ENCODE measurements at regions not wholly inside any gene's neighbourhood (a gene's known extent, or its start where the extent isn't known, plus 50 kb on each side); places are given as distances from the start of the nearest gene placed in this dataset.

GRCh38 chr18:10290638-10291235 is 163.7 kb upstream of the APCDD1 start:
- no peak for DNase-seq (ENCODE audit: low read depth, low spot score)

GRCh38 chr18:10291568-10291981 is 162.9 kb upstream of the APCDD1 start:
- Histone ChIP-seq H2AFZ (ENCODE audit: control insufficient read depth, low read length) (no peak overlapping the region), H3K27ac (ENCODE audit: control insufficient read depth, insufficient read depth, low read length) (no peak overlapping the region), H3K79me2 (ENCODE audit: control insufficient read depth, insufficient read depth, low read length) (no peaks in the 10 kb centered on the region), H3K9me3 (ENCODE audit: control insufficient read depth, low read depth, low read length) (no peaks in the 10 kb centered on the region), H3K4me1 (ENCODE audit: control insufficient read depth, extremely low read depth, insufficient read depth, low read length) (peaks cover 5% of the 10 kb centered on the region), H3K9ac (ENCODE audit: control insufficient read depth, extremely low read depth, insufficient read depth, low read length) (no peak overlapping the region), H3K4me2 (ENCODE audit: control insufficient read depth, extremely low read depth, insufficient read depth, low read depth, low read length) (no peak overlapping the region), H3K27me3 (ENCODE audit: control insufficient read depth, extremely low read depth, insufficient read depth, low read length) (no peaks in the 10 kb centered on the region), H4K20me1 (ENCODE audit: control insufficient read depth, extremely low read depth, insufficient read depth, low read length) (no peaks in the 10 kb centered on the region), H3K4me3 (ENCODE audit: control insufficient read depth in 2 of 3, extremely low read depth in 1 of 3, insufficient read depth in 2 of 3, low read depth in 1 of 3, low read length in 3 of 3) (no peak overlapping the region), H3K9me1 (ENCODE audit: control insufficient read depth, extremely low read depth, insufficient read depth, low read length) (no peaks in the 10 kb centered on the region), H3K36me3 (ENCODE audit: control insufficient read depth in 2 of 2, extremely low read depth in 1 of 2, insufficient read depth in 2 of 2, low read length in 2 of 2) (no peaks in the 10 kb centered on the region)
- DNase-seq (ENCODE audit: low read depth, low spot score): no peak
- TF ChIP-seq CTCF (optimal IDR thresholded peaks at IDR 0.05 in 1 of 3, IDR thresholded peaks at IDR 0.05 in 1 of 3, conservative IDR thresholded peaks at IDR 0.05 in 1 of 3; ENCODE audit: extremely low read depth in 1 of 3, insufficient read depth in 2 of 3, low read length in 3 of 3) (no peak), EZH2 (IDR thresholded peaks at IDR 0.05; ENCODE audit: low read length) (no peak)
- dilution Hi-C loops (cut with MboI; ENCODE audit: extremely low pct_ligation_motif_present, low sequenced_read_pairs): no loop called here
- FAIRE-seq: no peak

More at GRCh38 chr18:10290638-10291235, 163.7 kb upstream of the APCDD1 start:
- no peaks in the 10 kb centered on the region for H3K79me2 ChIP-seq (ENCODE audit: control insufficient read depth, insufficient read depth, low read length)
- H3K27ac ChIP-seq (ENCODE audit: control insufficient read depth, insufficient read depth, low read length): no peak overlapping the region
- H4K20me1 ChIP-seq (ENCODE audit: control insufficient read depth, extremely low read depth, insufficient read depth, low read length): no peaks in the 10 kb centered on the region
- H3K9me3 ChIP-seq (ENCODE audit: control insufficient read depth, low read depth, low read length): no peaks in the 10 kb centered on the region
- FAIRE-seq: no peak
- peaks cover 8% of the 10 kb centered on the region for H3K4me1 ChIP-seq (ENCODE audit: control insufficient read depth, extremely low read depth, insufficient read depth, low read length)
- H3K9ac ChIP-seq (ENCODE audit: control insufficient read depth, extremely low read depth, insufficient read depth, low read length): no peak overlapping the region
- dilution Hi-C loops (cut with MboI; ENCODE audit: extremely low pct_ligation_motif_present, low sequenced_read_pairs): no loop called here
- no peaks in the 10 kb centered on the region for H3K36me3 ChIP-seq (ENCODE audit: control insufficient read depth in 2 of 2, extremely low read depth in 1 of 2, insufficient read depth in 2 of 2, low read length in 2 of 2)
- no peak overlapping the region for H2AFZ ChIP-seq (ENCODE audit: control insufficient read depth, low read length)
- TF ChIP-seq CTCF (optimal IDR thresholded peaks at IDR 0.05 in 1 of 3, IDR thresholded peaks at IDR 0.05 in 1 of 3, conservative IDR thresholded peaks at IDR 0.05 in 1 of 3; ENCODE audit: extremely low read depth in 1 of 3, insufficient read depth in 2 of 3, low read length in 3 of 3) (no peak), EZH2 (IDR thresholded peaks at IDR 0.05; ENCODE audit: low read length) (no peak)
- no peak overlapping the region for H3K4me3 ChIP-seq (ENCODE audit: control insufficient read depth in 2 of 3, extremely low read depth in 1 of 3, insufficient read depth in 2 of 3, low read depth in 1 of 3, low read length in 3 of 3)
- no peaks in the 10 kb centered on the region for H3K27me3 ChIP-seq (ENCODE audit: control insufficient read depth, extremely low read depth, insufficient read depth, low read length)
- H3K4me2 ChIP-seq (ENCODE audit: control insufficient read depth, extremely low read depth, insufficient read depth, low read depth, low read length): no peak overlapping the region
- H3K9me1 ChIP-seq (ENCODE audit: control insufficient read depth, extremely low read depth, insufficient read depth, low read length): no peaks in the 10 kb centered on the region

Data from keratinocyte (primary cell).